SHP77 (cell line): ENCODE measurements at regions not wholly inside any gene's neighbourhood (a gene's known extent, or its start where the extent isn't known, plus 50 kb on each side); places are given as distances from the start of the nearest gene placed in this dataset.
A peak's percentile ranks its signal among the peaks of the same experiment; 100 is the strongest.

Experiments used
- DNase-seq, 2 experiments: peaks; one replicate each; lab custom pipeline; 2025; lab: John Stamatoyannopoulos, UW

GRCh38 chr1:239008568-239008967 is 377.8 kb upstream of the CHRM3 start:
- no peak for DNase-seq

- DNase-seq = no peak
Measured at GRCh38 chr1:239006276-239006675, 380.1 kb upstream of the CHRM3 start.

GRCh38 chr1:238999944-239000343 is 386.4 kb upstream of the CHRM3 start:
- DNase-seq = no peak

GRCh38 chr1:238998577-238998976 is 387.8 kb upstream of the CHRM3 start:
- no peak for DNase-seq

GRCh38 chr1:238991765-238992495 is 394.4 kb upstream of the CHRM3 start:
- no peak for DNase-seq

GRCh38 chr1:238985312-238985711 is 401.1 kb upstream of the CHRM3 start:
- no peak for DNase-seq

- no peak for DNase-seq
Measured at GRCh38 chr1:238982736-238983135, 403.6 kb upstream of the CHRM3 start.

GRCh38 chr1:238981317-238981933 is 404.9 kb upstream of the CHRM3 start:
- DNase-seq = no peak

GRCh38 chr1:238980053-238980452 is 406.3 kb upstream of the CHRM3 start:
- no peak for DNase-seq

- no peak for DNase-seq
Measured at GRCh38 chr1:238964631-238965030, 421.7 kb upstream of the CHRM3 start.

GRCh38 chr1:238962941-238963340 is 423.4 kb upstream of the CHRM3 start:
- DNase-seq = no peak

GRCh38 chr1:238961790-238962189 is 424.6 kb upstream of the CHRM3 start:
- DNase-seq = no peak

- DNase-seq = no peak
Measured at GRCh38 chr1:238960071-238960470, 426.3 kb upstream of the CHRM3 start.

- DNase-seq = no peak
Measured at GRCh38 chr1:238955934-238956333, 430.4 kb upstream of the CHRM3 start.

- DNase-seq = no peak
Measured at GRCh38 chr1:238954865-238955264, 431.5 kb upstream of the CHRM3 start.

- no peak for DNase-seq
Measured at GRCh38 chr1:238953448-238954010, 432.8 kb upstream of the CHRM3 start.

- peak; percentile 7 to 30 for DNase-seq
Measured at GRCh38 chr1:238951809-238952208, 434.6 kb upstream of the CHRM3 start.

- DNase-seq = no peak
Measured at GRCh38 chr1:238950784-238951183, 435.6 kb upstream of the CHRM3 start.

- no peak for DNase-seq
Measured at GRCh38 chr1:238950017-238950416, 436.4 kb upstream of the CHRM3 start.

- no peak for DNase-seq
Measured at GRCh38 chr1:238944028-238944427, 442.3 kb upstream of the CHRM3 start.

- DNase-seq = no peak
Measured at GRCh38 chr1:238927899-238928298, 458.5 kb upstream of the CHRM3 start.

- DNase-seq = no peak
Measured at GRCh38 chr1:238916828-238917227, 469.5 kb upstream of the CHRM3 start.

GRCh38 chr1:238914346-238914745 is 472.0 kb upstream of the CHRM3 start:
- DNase-seq = no peak

GRCh38 chr1:238913210-238913609 is 473.2 kb upstream of the CHRM3 start:
- DNase-seq = no peak
